Right ventricle myocardium inferior (tissue), 1 donor: ENCODE measurements at regions not wholly inside any gene's neighbourhood (a gene's known extent, or its start where the extent isn't known, plus 50 kb on each side); places are given as distances from the start of the nearest gene placed in this dataset.
A peak's percentile ranks its signal among the peaks of the same experiment; 100 is the strongest.
"Not testable (repeated sequence)": the region's sequence is repeated elsewhere in the genome, so short reads cannot be mapped to it uniquely, and the experiment has no call there.

ENCODE experiments used
- ATAC-seq: fragments of 200-7000 bp; cut with Tn5 transposase; one replicate; pipeline ENCODE4 v1.9.1; 2020; ENCODE audit warnings: mild to moderate bottlenecking, moderate library complexity
- DNase-seq: peaks from one replicate; pipeline ENCODE4 v3.0.0; 2021; ENCODE audit errors: missing footprints
- intact Hi-C: fragments of 100-400 bp; cut with DNase I; formaldehyde crosslinking; loops from one replicate; pipeline ENCODE4 v1.11.0; 2022
- donor health status: DM: no; HTN: yes; CAD: no; lungs with severe emphysema.

GRCh38 chr7:84941936-84942335 is 244.9 kb downstream of the SEMA3D start:
- no peak for ATAC-seq
- no peak for DNase-seq
- intact Hi-C loops, result no loop called here

- ATAC-seq, result no peak
- intact Hi-C loops, result no loop called here
- no peak for DNase-seq
These were observed 245.6 kb downstream of the SEMA3D start for GRCh38 chr7:84941291-84941690.

GRCh38 chr7:84939888-84940287 is 247.0 kb downstream of the SEMA3D start:
- DNase-seq, result peak; percentile 50
- no peak for ATAC-seq
- intact Hi-C loops, result no loop called here

GRCh38 chr7:84939442-84939841 is 247.4 kb downstream of the SEMA3D start:
- intact Hi-C loops, result no loop called here
- no peak for ATAC-seq
- DNase-seq, result peak; percentile 49

GRCh38 chr7:84924353-84924752 is 262.5 kb downstream of the SEMA3D start:
- intact Hi-C loops, result no loop called here
- DNase-seq, result no peak
- ATAC-seq, result no peak

GRCh38 chr7:84923348-84923747 is 263.5 kb downstream of the SEMA3D start:
- no peak for ATAC-seq
- no peak for DNase-seq
- intact Hi-C loops, result no loop called here

GRCh38 chr7:84921154-84921553 is 265.7 kb downstream of the SEMA3D start:
- intact Hi-C loops, result no loop called here
- no peak for ATAC-seq
- no peak for DNase-seq

- not testable (repeated sequence) for DNase-seq, ATAC-seq
- intact Hi-C loops, result loop anchor here (2.0 kb wide), 1 partner anchor 106 kb away; no protein-coding TSS in a partner anchor
These were observed 269.9 kb downstream of the SEMA3D start for GRCh38 chr7:84916973-84917372.

GRCh38 chr7:84916161-84916560 is 270.7 kb downstream of the SEMA3D start:
- no peak for ATAC-seq
- DNase-seq, result no peak
- intact Hi-C loops, result loop anchor here (2.0 kb wide), 1 partner anchor 107 kb away; no protein-coding TSS in a partner anchor

- intact Hi-C loops, result no loop called here
- ATAC-seq, result peak; percentile 56
- DNase-seq, result no peak
These were observed 272.3 kb downstream of the SEMA3D start for GRCh38 chr7:84914598-84914997.

GRCh38 chr7:84913731-84914130 is 273.1 kb downstream of the SEMA3D start:
- no peak for ATAC-seq
- intact Hi-C loops, result no loop called here

GRCh38 chr7:84912993-84913635 is 273.7 kb downstream of the SEMA3D start:
- no peak for ATAC-seq
- intact Hi-C loops, result no loop called here
- DNase-seq, result no peak

More at GRCh38 chr7:84913731-84914130, 273.1 kb downstream of the SEMA3D start:
- DNase-seq, result no peak

GRCh38 chr7:84912537-84912936 is 274.3 kb downstream of the SEMA3D start:
- DNase-seq, result no peak
- ATAC-seq, result no peak
- intact Hi-C loops, result no loop called here

- no peak for DNase-seq
- intact Hi-C loops, result no loop called here
- ATAC-seq, result no peak
These were observed 274.8 kb downstream of the SEMA3D start for GRCh38 chr7:84912018-84912417.

- ATAC-seq (no peak), DNase-seq (no peak)
- intact Hi-C loops, result no loop called here
These were observed 275.8 kb downstream of the SEMA3D start for GRCh38 chr7:84911077-84911476.

GRCh38 chr7:84910322-84910721 is 276.5 kb downstream of the SEMA3D start:
- intact Hi-C loops, DNase-seq, ATAC-seq: not testable (repeated sequence)

- DNase-seq, result no peak
- no peak for ATAC-seq
- intact Hi-C loops, result no loop called here
These were observed 278.6 kb downstream of the SEMA3D start for GRCh38 chr7:84908196-84908793.

- DNase-seq, result no peak
- ATAC-seq, result no peak
- intact Hi-C loops, result no loop called here
These were observed 280.0 kb downstream of the SEMA3D start for GRCh38 chr7:84906889-84907288.

GRCh38 chr7:84904561-84904960 is 282.3 kb downstream of the SEMA3D start:
- intact Hi-C loops, result no loop called here
- no peak for DNase-seq
- ATAC-seq, result no peak

GRCh38 chr7:84901366-84901765 is 285.5 kb downstream of the SEMA3D start:
- DNase-seq (no peak), ATAC-seq (no peak)
- intact Hi-C loops, result no loop called here

- intact Hi-C loops, result no loop called here
- DNase-seq (no peak), ATAC-seq (no peak)
These were observed 286.6 kb downstream of the SEMA3D start for GRCh38 chr7:84900215-84900614.
